ENCODE measurements at regions not wholly inside any gene's neighbourhood (a gene's known extent, or its start where the extent isn't known, plus 50 kb on each side); places are given as distances from the start of the nearest gene placed in this dataset.

DNA sequence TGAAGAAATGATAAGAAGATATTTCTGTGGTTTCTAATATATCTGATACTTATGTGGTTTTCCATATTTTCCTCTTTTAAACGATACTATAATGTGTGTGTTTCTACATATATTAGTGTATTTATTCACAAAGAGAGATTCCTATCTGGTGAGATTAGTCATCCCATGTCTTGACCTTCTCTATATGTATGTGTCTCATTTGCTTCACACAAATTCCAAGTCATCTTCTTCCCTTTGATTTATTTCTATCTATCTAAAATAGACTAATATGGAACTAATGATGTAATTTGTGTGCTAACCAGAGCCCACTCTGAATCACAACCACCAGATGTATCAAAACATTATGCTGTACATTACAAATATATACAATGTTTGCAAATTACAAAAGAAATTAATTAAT is 154.7 kb upstream of the KCNMB2 start:
- no peaks in the 10 kb centered on the region for H3K9me3 Mint-ChIP-seq
- peaks cover 11% of the 10 kb centered on the region for H3K27me3 Mint-ChIP-seq
- DNase-seq (no peak), ATAC-seq (no peak)
- H3K27ac Mint-ChIP-seq, result no peak overlapping the region
- no peak overlapping the region for H3K4me3 Mint-ChIP-seq
- no peaks in the 10 kb centered on the region for H3K36me3 Mint-ChIP-seq (ENCODE audit: low read depth)
- H3K4me1 Mint-ChIP-seq, result no peaks in the 10 kb centered on the region

DNA sequence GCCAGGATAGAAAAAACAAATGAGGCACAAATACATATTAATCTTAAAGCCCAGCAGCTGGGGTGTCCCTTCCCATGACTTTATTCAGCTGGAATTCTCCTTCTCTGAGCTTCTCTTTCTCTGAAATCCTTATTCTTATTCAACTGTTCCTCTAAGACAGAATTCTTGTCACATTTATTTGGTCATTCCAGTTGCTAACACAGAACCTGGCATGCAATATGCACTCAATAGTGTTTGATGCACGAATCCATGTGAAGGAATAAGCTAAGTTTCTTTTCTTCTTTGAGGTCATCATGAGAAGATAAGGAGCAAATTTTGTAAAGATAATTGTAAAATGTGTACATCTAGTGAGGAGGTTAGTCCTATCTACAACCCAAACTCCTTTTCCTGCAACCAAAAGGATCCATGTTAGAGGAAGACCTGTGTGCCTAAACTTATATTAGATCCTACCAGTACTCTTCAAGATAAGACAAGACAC is 154.2 kb upstream of the KCNMB2 start:
- Mint-ChIP-seq H3K27me3 (peaks cover 7% of the 10 kb centered on the region), H3K4me1 (no peaks in the 10 kb centered on the region), H3K9me3 (no peaks in the 10 kb centered on the region), H3K36me3 (ENCODE audit: low read depth) (no peaks in the 10 kb centered on the region), H3K27ac (no peak overlapping the region), H3K4me3 (no peak overlapping the region)
- DNase-seq (no peak), ATAC-seq (no peak)

GRCh38 chr3:178382449-178383061 is 153.7 kb upstream of the KCNMB2 start:
- Mint-ChIP-seq H3K27me3 (peaks cover 7% of the 10 kb centered on the region), H3K9me3 (no peaks in the 10 kb centered on the region), H3K4me1 (no peaks in the 10 kb centered on the region), H3K4me3 (no peak overlapping the region), H3K27ac (no peak overlapping the region), H3K36me3 (ENCODE audit: low read depth) (no peaks in the 10 kb centered on the region)
- ATAC-seq (no peak), DNase-seq (no peak)

GRCh38 chr3:178384321-178385230 is 151.7 kb upstream of the KCNMB2 start:
- no peak overlapping the region for H3K4me3 Mint-ChIP-seq
- no peak overlapping the region for H3K27ac Mint-ChIP-seq
- peaks cover 7% of the 10 kb centered on the region for H3K27me3 Mint-ChIP-seq
- H3K9me3 Mint-ChIP-seq, result no peaks in the 10 kb centered on the region
- no peaks in the 10 kb centered on the region for H3K4me1 Mint-ChIP-seq
- DNase-seq (no peak), ATAC-seq (no peak)
- H3K36me3 Mint-ChIP-seq (ENCODE audit: low read depth), result no peaks in the 10 kb centered on the region

GRCh38 chr3:178385280-178385952 is 150.8 kb upstream of the KCNMB2 start:
- no peaks in the 10 kb centered on the region for H3K9me3 Mint-ChIP-seq
- H3K4me3 Mint-ChIP-seq, result no peak overlapping the region
- H3K27ac Mint-ChIP-seq, result no peak overlapping the region
- H3K36me3 Mint-ChIP-seq (ENCODE audit: low read depth), result no peaks in the 10 kb centered on the region
- DNase-seq, result peak; percentile 6
- H3K27me3 Mint-ChIP-seq, result peaks cover 7% of the 10 kb centered on the region
- ATAC-seq, result no peak
- H3K4me1 Mint-ChIP-seq, result no peaks in the 10 kb centered on the region

GRCh38 chr3:178386401-178386800 is 149.8 kb upstream of the KCNMB2 start:
- Mint-ChIP-seq H3K27ac (no peak overlapping the region), H3K9me3 (no peaks in the 10 kb centered on the region), H3K27me3 (peaks cover 7% of the 10 kb centered on the region), H3K4me3 (no peak overlapping the region), H3K36me3 (ENCODE audit: low read depth) (no peaks in the 10 kb centered on the region), H3K4me1 (no peaks in the 10 kb centered on the region)
- ATAC-seq, result no peak
- no peak for DNase-seq

GRCh38 chr3:178386880-178387279 is 149.4 kb upstream of the KCNMB2 start:
- Mint-ChIP-seq H3K27me3 (peaks cover 7% of the 10 kb centered on the region), H3K27ac (no peak overlapping the region), H3K4me1 (no peaks in the 10 kb centered on the region), H3K4me3 (no peak overlapping the region), H3K36me3 (ENCODE audit: low read depth) (no peaks in the 10 kb centered on the region), H3K9me3 (no peaks in the 10 kb centered on the region)
- ATAC-seq (no peak), DNase-seq (no peak)

DNA sequence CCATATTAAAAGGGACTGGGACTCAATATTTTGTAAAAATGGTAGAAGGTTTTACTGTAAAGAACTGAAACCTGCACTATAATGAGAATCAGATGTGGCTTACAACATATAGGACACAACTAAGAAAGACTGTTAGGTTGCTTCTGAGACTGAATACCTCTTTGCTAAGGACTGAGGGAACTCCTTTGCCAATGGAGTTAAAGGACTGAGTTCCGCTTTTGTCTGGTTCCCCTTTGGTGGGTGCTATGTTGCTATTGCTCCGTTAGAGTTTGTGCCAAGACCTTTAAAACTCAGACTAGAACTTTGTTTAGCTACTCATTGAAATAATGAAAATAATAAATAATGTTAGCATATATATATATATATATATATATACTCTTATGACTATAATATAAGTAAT is 147.8 kb upstream of the KCNMB2 start:
- Mint-ChIP-seq H3K4me1 (peaks cover 2% of the 10 kb centered on the region), H3K36me3 (ENCODE audit: low read depth) (no peaks in the 10 kb centered on the region), H3K27me3 (peaks cover 12% of the 10 kb centered on the region), H3K4me3 (no peak overlapping the region), H3K27ac (no peak overlapping the region), H3K9me3 (no peaks in the 10 kb centered on the region)
- DNase-seq, result no peak
- no peak for ATAC-seq

DNA sequence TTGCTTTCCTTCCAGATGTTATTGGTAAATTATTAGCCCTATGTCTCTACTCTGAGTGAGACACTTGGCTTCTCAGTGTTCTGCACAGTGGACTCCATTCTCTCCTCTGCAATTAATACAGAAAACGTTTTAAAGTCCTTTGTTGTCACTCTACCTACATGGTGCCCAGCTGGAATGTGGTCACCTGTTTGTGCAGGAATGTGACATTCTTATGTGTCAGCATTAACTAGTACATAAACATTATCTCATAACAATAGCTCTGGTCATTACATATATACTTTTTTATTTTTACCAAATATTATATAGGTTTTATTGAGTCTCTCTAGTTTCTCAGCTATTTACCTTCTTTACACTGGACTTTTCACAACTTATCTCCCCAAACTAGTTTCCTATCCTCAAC is 147.0 kb upstream of the KCNMB2 start:
- no peak overlapping the region for H3K27ac Mint-ChIP-seq
- peaks cover 12% of the 10 kb centered on the region for H3K27me3 Mint-ChIP-seq
- no peaks in the 10 kb centered on the region for H3K9me3 Mint-ChIP-seq
- ATAC-seq, result no peak
- H3K4me3 Mint-ChIP-seq, result no peak overlapping the region
- peaks cover 2% of the 10 kb centered on the region for H3K4me1 Mint-ChIP-seq
- H3K36me3 Mint-ChIP-seq (ENCODE audit: low read depth), result no peaks in the 10 kb centered on the region
- DNase-seq, result no peak

GRCh38 chr3:178392511-178392926 is 143.7 kb upstream of the KCNMB2 start:
- DNase-seq, result no peak
- peaks cover 4% of the 10 kb centered on the region for H3K27me3 Mint-ChIP-seq
- ATAC-seq, result no peak
- H3K9me3 Mint-ChIP-seq, result no peaks in the 10 kb centered on the region
- H3K4me3 Mint-ChIP-seq, result no peak overlapping the region
- H3K27ac Mint-ChIP-seq, result no peak overlapping the region
- no peaks in the 10 kb centered on the region for H3K36me3 Mint-ChIP-seq (ENCODE audit: low read depth)
- H3K4me1 Mint-ChIP-seq, result peaks cover 2% of the 10 kb centered on the region

DNA sequence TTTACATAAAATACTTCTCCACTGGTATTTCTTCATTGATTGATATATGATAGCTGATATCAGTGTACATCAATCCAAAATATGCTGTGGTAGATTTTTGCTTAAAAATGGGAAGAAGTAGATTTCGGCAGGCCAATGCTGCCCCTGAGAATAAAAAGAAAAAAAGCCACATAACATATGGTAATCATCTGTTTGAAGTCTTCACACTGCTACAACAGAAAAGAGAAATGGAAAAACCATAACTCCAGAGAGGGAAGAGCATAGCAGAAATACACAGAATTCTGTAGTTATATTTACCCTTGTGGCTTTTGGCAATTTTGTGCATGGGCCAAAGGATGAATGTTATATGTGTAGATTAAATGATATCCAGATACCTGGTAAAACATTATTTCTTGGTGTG is 143.1 kb upstream of the KCNMB2 start:
- no peaks in the 10 kb centered on the region for H3K9me3 Mint-ChIP-seq

GRCh38 chr3:178393824-178394223 is 142.4 kb upstream of the KCNMB2 start:
- no peaks in the 10 kb centered on the region for H3K36me3 Mint-ChIP-seq (ENCODE audit: low read depth)
- no peak overlapping the region for H3K4me3 Mint-ChIP-seq
- H3K27ac Mint-ChIP-seq, result no peak overlapping the region
- ATAC-seq, result no peak
- H3K4me1 Mint-ChIP-seq, result peaks cover 2% of the 10 kb centered on the region
- H3K27me3 Mint-ChIP-seq, result peaks cover 6% of the 10 kb centered on the region
- no peaks in the 10 kb centered on the region for H3K9me3 Mint-ChIP-seq
- no peak for DNase-seq

More for the DNA sequence above, 143.1 kb upstream of the KCNMB2 start:
- Mint-ChIP-seq H3K4me1 (peaks cover 2% of the 10 kb centered on the region), H3K27me3 (peaks cover 4% of the 10 kb centered on the region), H3K27ac (no peak overlapping the region), H3K4me3 (no peak overlapping the region), H3K36me3 (ENCODE audit: low read depth) (no peaks in the 10 kb centered on the region)
- ATAC-seq, result no peak
- no peak for DNase-seq

GRCh38 chr3:178396318-178396717 is 139.9 kb upstream of the KCNMB2 start:
- Mint-ChIP-seq H3K4me3 (no peak overlapping the region), H3K9me3 (no peaks in the 10 kb centered on the region), H3K27ac (no peak overlapping the region), H3K27me3 (peaks cover 8% of the 10 kb centered on the region), H3K36me3 (ENCODE audit: low read depth) (no peaks in the 10 kb centered on the region), H3K4me1 (peaks cover 2% of the 10 kb centered on the region)
- no peak for ATAC-seq
- DNase-seq, result no peak

DNA sequence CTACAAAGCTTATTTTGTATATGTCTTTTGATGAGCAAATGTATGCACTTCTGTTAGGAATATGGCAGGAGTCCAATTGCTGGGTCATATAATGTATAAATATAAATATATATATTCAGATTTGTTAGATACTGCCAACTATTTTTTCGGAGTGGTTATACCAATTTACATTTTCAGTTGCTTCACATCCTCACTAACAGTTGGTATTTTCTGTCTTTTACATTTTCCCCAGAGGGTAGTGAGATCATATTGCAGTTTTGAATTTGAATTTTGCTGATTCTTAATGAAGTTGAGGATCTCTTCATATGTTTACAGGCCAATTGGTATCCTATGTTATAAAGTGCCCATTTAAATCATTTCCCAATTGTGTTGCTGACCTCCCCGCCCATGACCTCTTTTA is 139.0 kb upstream of the KCNMB2 start:
- Mint-ChIP-seq H3K4me3 (no peak overlapping the region), H3K36me3 (ENCODE audit: low read depth) (no peaks in the 10 kb centered on the region), H3K27ac (no peak overlapping the region), H3K27me3 (peaks cover 13% of the 10 kb centered on the region), H3K9me3 (no peaks in the 10 kb centered on the region), H3K4me1 (peaks cover 2% of the 10 kb centered on the region)
- DNase-seq (no peak), ATAC-seq (no peak)

DNA sequence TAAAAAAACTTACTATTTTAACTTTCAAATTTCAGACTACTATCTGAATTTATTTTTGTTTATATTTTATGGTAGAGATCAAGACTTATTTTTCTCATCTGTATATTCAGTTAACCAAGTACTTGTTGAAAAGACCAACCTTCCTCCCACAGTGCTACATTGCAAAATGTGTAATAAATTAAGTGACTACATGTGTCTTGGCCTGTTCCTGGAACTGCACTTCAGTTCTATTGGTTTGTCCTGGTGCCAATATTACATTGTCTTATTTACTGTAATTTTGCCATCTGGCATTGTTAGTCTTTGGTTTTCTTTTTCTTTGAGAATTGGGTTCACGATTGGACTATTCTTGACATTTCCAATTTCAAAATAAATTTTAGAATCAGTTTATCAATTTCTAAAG is 138.4 kb upstream of the KCNMB2 start:
- Mint-ChIP-seq H3K4me3 (no peak overlapping the region), H3K27ac (no peak overlapping the region), H3K9me3 (no peaks in the 10 kb centered on the region), H3K4me1 (peaks cover under 1% of the 10 kb centered on the region), H3K36me3 (ENCODE audit: low read depth) (no peaks in the 10 kb centered on the region), H3K27me3 (peaks cover 12% of the 10 kb centered on the region)
- DNase-seq, result no peak
- no peak for ATAC-seq

Measured in activated naive CD8-positive, alpha-beta T cell treated with anti-CD3 and anti-CD28 coated beads, Interleukin-2, amount 50 U/mL, for 24 hours (primary cell).